CD4-positive, CD25-positive, alpha-beta regulatory T cell (primary cell): ENCODE measurements at regions not wholly inside any gene's neighbourhood (a gene's known extent, or its start where the extent isn't known, plus 50 kb on each side); places are given as distances from the start of the nearest gene placed in this dataset.

Source experiments
- ATAC-seq, 2 donors: fragments of 150-1000 bp; cut with Tn5 transposase; one replicate each; pipeline ENCODE4 v1.10.0; 2021; ENCODE audit warnings: low read depth in 2 of 2, moderate number of reproducible peaks in 2 of 2, moderate library complexity in 1 of 2
- DNase-seq, 3 donors: peaks; one replicate each; pipeline versions ENCODE4 v3.0.0 to v3.0.0-alpha.2; 2012 to 2022; ENCODE audit warnings: mixed read lengths in 1 of 3
- H3K27ac ChIP-seq: one replicate; pipeline ENCODE4 v1.7.0; 2013; ENCODE audit warnings: mild to moderate bottlenecking, low read length; ENCODE audit not compliant: insufficient read depth, poor library complexity, severe bottlenecking
- H3K27me3 ChIP-seq: one replicate; pipeline ENCODE4 v1.7.0; 2013; ENCODE audit warnings: low read length; ENCODE audit not compliant: control insufficient read depth, insufficient read depth
- H3K36me3 ChIP-seq: one replicate; pipeline ENCODE4 v1.7.0; 2013; ENCODE audit warnings: mild to moderate bottlenecking, low read length, moderate library complexity; ENCODE audit not compliant: control insufficient read depth, insufficient read depth
- H3K4me1 ChIP-seq: 2 replicates; pipeline ENCODE4 v1.7.0; 2013; ENCODE audit warnings: mild to moderate bottlenecking, low read length; ENCODE audit not compliant: insufficient read depth, control insufficient read depth, poor library complexity, severe bottlenecking
- H3K4me3 ChIP-seq: one replicate; pipeline ENCODE4 v1.7.0; 2013; ENCODE audit warnings: low read depth, mild to moderate bottlenecking, low read length, moderate library complexity
- H3K9me3 ChIP-seq, 2 experiments: 1 replicate in 1 of 2; 2 replicates in 1 of 2; pipeline ENCODE4 v1.7.0; 2013; ENCODE audit warnings: low read length in 2 of 2, mild to moderate bottlenecking in 1 of 2, moderate library complexity in 1 of 2; ENCODE audit not compliant: control insufficient read depth in 2 of 2
- H3K27ac Mint-ChIP-seq, 3 donors: one replicate each; pipeline ENCODE4 v1.8.0; 2020 to 2022; ENCODE audit warnings: mild to moderate bottlenecking in 3 of 3, mixed read lengths in 3 of 3, moderate library complexity in 2 of 3
- H3K27me3 Mint-ChIP-seq: one replicate; pipeline ENCODE4 v1.8.0; 2022; ENCODE audit warnings: mild to moderate bottlenecking, mixed read lengths
- H3K36me3 Mint-ChIP-seq: one replicate; pipeline ENCODE4 v1.8.0; 2020; ENCODE audit warnings: mixed read lengths
- H3K4me1 Mint-ChIP-seq, 4 donors: one replicate each; pipeline ENCODE4 v1.8.0; 2020 to 2022; ENCODE audit warnings: mixed read lengths in 4 of 4, mild to moderate bottlenecking in 1 of 4
- H3K4me3 Mint-ChIP-seq, 4 donors: one replicate each; pipeline ENCODE4 v1.8.0; 2020 to 2022; ENCODE audit warnings: mild to moderate bottlenecking in 4 of 4, mixed read lengths in 4 of 4, moderate library complexity in 3 of 4
- H3K9me3 Mint-ChIP-seq, 7 donors: one replicate each; pipeline ENCODE4 v1.8.0; 2020 to 2022; ENCODE audit warnings: mixed read lengths in 7 of 7, mild to moderate bottlenecking in 3 of 7, moderate library complexity in 2 of 7

GRCh38 chr2:176526995-176527901 is 258.0 kb downstream of the MTX2 start:
- DNase-seq (no peak), ATAC-seq (no peak)
- Mint-ChIP-seq H3K4me3 (no peak overlapping the region), H3K27me3 (peaks cover 8% of the 10 kb centered on the region), H3K36me3 (no peaks in the 10 kb centered on the region), H3K27ac (no peak overlapping the region), H3K4me1 (no peaks in the 10 kb centered on the region), H3K9me3 (peaks cover 0 to 2% (median 0%) of the 10 kb centered on the region in 7 donors)
- Histone ChIP-seq H3K36me3 (no peaks in the 10 kb centered on the region), H3K27ac (no peak overlapping the region), H3K9me3 (no peaks in the 10 kb centered on the region), H3K4me3 (no peak overlapping the region), H3K4me1 (no peaks in the 10 kb centered on the region), H3K27me3 (peaks cover 8% of the 10 kb centered on the region)

- ATAC-seq, result no peak
- no peaks in the 10 kb centered on the region for H3K9me3 Mint-ChIP-seq
- H3K27ac ChIP-seq, result no peak overlapping the region
- no peak overlapping the region for H3K4me3 ChIP-seq
- no peak overlapping the region for H3K27ac Mint-ChIP-seq
- no peaks in the 10 kb centered on the region for H3K4me1 ChIP-seq
- no peaks in the 10 kb centered on the region for H3K9me3 ChIP-seq
- H3K27me3 ChIP-seq, result peaks cover 6% of the 10 kb centered on the region
- no peaks in the 10 kb centered on the region for H3K4me1 Mint-ChIP-seq
- DNase-seq, result no peak
- H3K4me3 Mint-ChIP-seq, result no peak overlapping the region
- H3K36me3 ChIP-seq, result no peaks in the 10 kb centered on the region
- H3K36me3 Mint-ChIP-seq, result no peaks in the 10 kb centered on the region
- H3K27me3 Mint-ChIP-seq, result no peaks in the 10 kb centered on the region
Measured at GRCh38 chr2:176531608-176532007, 262.4 kb downstream of the MTX2 start.

- no peaks in the 10 kb centered on the region for H3K36me3 ChIP-seq
- H3K9me3 Mint-ChIP-seq, result no peaks in the 10 kb centered on the region
- H3K27me3 Mint-ChIP-seq, result peaks cover 5% of the 10 kb centered on the region
- no peak for ATAC-seq
- no peaks in the 10 kb centered on the region for H3K4me1 ChIP-seq
- H3K36me3 Mint-ChIP-seq, result no peaks in the 10 kb centered on the region
- H3K27ac Mint-ChIP-seq, result no peak overlapping the region
- no peak overlapping the region for H3K4me3 Mint-ChIP-seq
- DNase-seq, result no peak
- H3K4me3 ChIP-seq, result no peak overlapping the region
- no peak overlapping the region for H3K27ac ChIP-seq
- H3K9me3 ChIP-seq, result no peaks in the 10 kb centered on the region
- H3K4me1 Mint-ChIP-seq, result no peaks in the 10 kb centered on the region
- peaks cover 6% of the 10 kb centered on the region for H3K27me3 ChIP-seq
Measured at GRCh38 chr2:176533505-176534193, 264.4 kb downstream of the MTX2 start.

- Mint-ChIP-seq H3K27ac (no peak overlapping the region), H3K9me3 (no peaks in the 10 kb centered on the region), H3K4me3 (no peak overlapping the region), H3K4me1 (no peaks in the 10 kb centered on the region), H3K27me3 (peaks cover 5% of the 10 kb centered on the region), H3K36me3 (no peaks in the 10 kb centered on the region)
- Histone ChIP-seq H3K9me3 (no peaks in the 10 kb centered on the region), H3K4me3 (no peak overlapping the region), H3K36me3 (no peaks in the 10 kb centered on the region), H3K27ac (no peak overlapping the region), H3K27me3 (peaks cover 6% of the 10 kb centered on the region), H3K4me1 (no peaks in the 10 kb centered on the region)
- DNase-seq (no peak), ATAC-seq (no peak)
Measured at GRCh38 chr2:176534798-176535466, 265.7 kb downstream of the MTX2 start.

GRCh38 chr2:176535467-176536113 is 266.3 kb downstream of the MTX2 start:
- Mint-ChIP-seq H3K9me3 (no peaks in the 10 kb centered on the region), H3K4me3 (no peak overlapping the region), H3K27ac (no peak overlapping the region), H3K4me1 (no peaks in the 10 kb centered on the region), H3K27me3 (peaks cover 9% of the 10 kb centered on the region), H3K36me3 (no peaks in the 10 kb centered on the region)
- Histone ChIP-seq H3K36me3 (no peaks in the 10 kb centered on the region), H3K4me1 (no peaks in the 10 kb centered on the region), H3K27me3 (peaks cover 6% of the 10 kb centered on the region), H3K9me3 (no peaks in the 10 kb centered on the region), H3K4me3 (no peak overlapping the region), H3K27ac (no peak overlapping the region)
- ATAC-seq, result no peak
- no peak for DNase-seq

- H3K27ac Mint-ChIP-seq, result no peak overlapping the region
- no peaks in the 10 kb centered on the region for H3K36me3 Mint-ChIP-seq
- no peak for ATAC-seq
- Histone ChIP-seq H3K4me1 (no peaks in the 10 kb centered on the region), H3K27ac (no peak overlapping the region), H3K27me3 (peaks cover under 1% of the 10 kb centered on the region), H3K9me3 (no peaks in the 10 kb centered on the region), H3K36me3 (no peaks in the 10 kb centered on the region), H3K4me3 (no peak overlapping the region)
- no peak for DNase-seq
- H3K4me1 Mint-ChIP-seq, result no peaks in the 10 kb centered on the region
- no peaks in the 10 kb centered on the region for H3K9me3 Mint-ChIP-seq
- H3K27me3 Mint-ChIP-seq, result peaks cover 10% of the 10 kb centered on the region
- no peak overlapping the region for H3K4me3 Mint-ChIP-seq
Measured at GRCh38 chr2:176536439-176537133, 267.3 kb downstream of the MTX2 start.

- Mint-ChIP-seq H3K36me3 (no peaks in the 10 kb centered on the region), H3K9me3 (no peaks in the 10 kb centered on the region), H3K27me3 (peaks cover 10% of the 10 kb centered on the region), H3K27ac (no peak overlapping the region), H3K4me3 (no peak overlapping the region), H3K4me1 (no peaks in the 10 kb centered on the region)
- H3K9me3 ChIP-seq, result no peaks in the 10 kb centered on the region
- no peaks in the 10 kb centered on the region for H3K4me1 ChIP-seq
- no peaks in the 10 kb centered on the region for H3K27me3 ChIP-seq
- no peaks in the 10 kb centered on the region for H3K36me3 ChIP-seq
- H3K4me3 ChIP-seq, result no peak overlapping the region
- H3K27ac ChIP-seq, result no peak overlapping the region
- ATAC-seq, result no peak
- no peak for DNase-seq
Measured at GRCh38 chr2:176537932-176538331, 268.7 kb downstream of the MTX2 start.
